Aorta (tissue), 5 donors: ENCODE measurements at regions not wholly inside any gene's neighbourhood (a gene's known extent, or its start where the extent isn't known, plus 50 kb on each side); places are given as distances from the start of the nearest gene placed in this dataset.

ENCODE experiments used
- ATAC-seq: fragments of 200-7000 bp; cut with Tn5 transposase; one replicate; pipeline ENCODE4 v1.9.1; 2022; ENCODE audit warnings: moderate library complexity; ENCODE audit not compliant: low FRiP score
- DNase-seq, 2 donors: peaks; one replicate each; pipeline ENCODE4 v3.0.0-alpha.2; 2020
- H3K27ac ChIP-seq, 2 donors: one replicate each; pipeline ENCODE4 v1.5.1; 2013; ENCODE audit warnings: low read length in 2 of 2, mild to moderate bottlenecking in 2 of 2, moderate library complexity in 2 of 2, control low read depth in 1 of 2, inconsistent platforms in 1 of 2, low read depth in 1 of 2
- H3K27me3 ChIP-seq, 2 donors: one replicate each; pipeline ENCODE4 v1.6.1; 2013; ENCODE audit warnings: control low read depth in 1 of 2, low read length in 1 of 2, mild to moderate bottlenecking in 1 of 2, moderate library complexity in 1 of 2; ENCODE audit not compliant: insufficient read depth in 2 of 2, control insufficient read depth in 1 of 2
- H3K36me3 ChIP-seq, 2 donors: one replicate each; pipeline ENCODE4 v1.6.1; 2013; ENCODE audit warnings: control low read depth in 1 of 2, low read length in 1 of 2, mild to moderate bottlenecking in 1 of 2; ENCODE audit not compliant: insufficient read depth in 2 of 2, control insufficient read depth in 1 of 2
- H3K4me1 ChIP-seq, 2 donors: one replicate each; pipeline ENCODE4 v1.6.1; 2013; ENCODE audit warnings: low read length in 2 of 2, control low read depth in 1 of 2, mild to moderate bottlenecking in 1 of 2, moderate library complexity in 1 of 2; ENCODE audit not compliant: insufficient read depth in 2 of 2, control insufficient read depth in 1 of 2
- H3K4me3 ChIP-seq, 2 donors: one replicate each; pipeline ENCODE4 v1.5.1; 2013; ENCODE audit warnings: low read length in 2 of 2, control low read depth in 1 of 2, mild to moderate bottlenecking in 1 of 2
- H3K9me3 ChIP-seq: one replicate; pipeline ENCODE4 v1.6.1; 2013; ENCODE audit warnings: mild to moderate bottlenecking, low read length; ENCODE audit not compliant: control insufficient read depth
- WGBS, 2 donors: extraction: QIAGEN DNeasy Blood & Tissue Kit; methylation state at CpG; one replicate each; pipeline ENCODE4 v1.1.7; 2013; 5-methylcytosine and 5-hydroxymethylcytosine counted together
- intact Hi-C, 2 donors: fragments of 100-400 bp; cut with DNase I; formaldehyde crosslinking; loops; one replicate each; pipeline versions ENCODE4 v1.14.2 to v1.15.0; 2022
- donor health status: healthy with polysubstance abuse.
- donor health status: Bipolar disorder and iron deficiency.
- donor health status: DM: no; HTN: no; CAD: no.
- donor health status: DM: no; HTN: no; CAD: no.
- donor health status: DM: yes; HTN: yes; CAD: no.

DNA sequence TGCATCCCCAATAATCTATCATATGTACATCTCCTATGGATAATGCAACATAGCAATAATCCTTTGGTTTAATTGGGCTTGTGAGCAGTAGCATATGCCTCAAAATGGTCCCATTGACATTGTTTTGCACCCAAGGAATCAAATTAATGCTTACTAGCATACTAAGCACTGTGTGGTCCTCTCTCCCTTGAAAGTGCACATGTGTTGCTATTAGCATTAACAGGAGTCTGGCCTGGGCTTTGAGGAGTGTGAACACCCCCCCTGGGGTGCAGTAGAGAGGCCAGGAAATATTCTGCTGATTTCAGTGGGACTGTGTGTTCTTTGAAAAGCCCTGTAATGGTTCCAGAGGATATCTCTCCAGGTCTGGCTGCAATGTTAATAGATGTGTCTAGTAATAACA is 1148.4 kb downstream of the VRK1 start:
- intact Hi-C loops = no loop called here
- no peaks in the 10 kb centered on the region for H3K36me3 ChIP-seq
- no peak overlapping the region for H3K4me3 ChIP-seq
- DNase-seq (no peak), ATAC-seq (no peak)
- no peak overlapping the region for H3K27ac ChIP-seq
- H3K27me3 ChIP-seq = no peaks in the 10 kb centered on the region
- H3K9me3 ChIP-seq = peaks cover 2% of the 10 kb centered on the region
- no peaks in the 10 kb centered on the region for H3K4me1 ChIP-seq

DNA sequence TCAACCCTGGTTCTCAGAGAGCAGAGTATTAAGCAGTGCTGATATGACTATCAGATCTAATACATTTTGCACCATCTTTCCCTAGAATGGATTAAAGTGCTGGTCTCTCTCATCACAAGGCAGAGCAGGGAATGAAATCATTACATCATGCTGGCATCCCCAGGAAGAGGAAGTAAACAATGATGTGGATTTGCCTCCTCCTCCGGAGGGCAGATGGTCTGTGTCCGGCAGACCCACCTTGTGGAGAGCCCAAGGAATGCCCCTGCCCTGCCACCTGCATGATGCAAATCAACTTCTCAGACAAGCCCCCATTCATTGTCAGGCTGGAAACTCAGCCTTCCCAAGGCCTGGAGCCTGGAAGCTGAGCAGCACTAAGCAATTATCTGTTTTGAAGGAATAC is 1149.1 kb downstream of the VRK1 start:
- intact Hi-C loops = no loop called here
- WGBS, 2 donors = 72 to 86% methylated on average over 2 of the region's 2 CpGs
- ATAC-seq (no peak), DNase-seq (no peak)
- Histone ChIP-seq H3K27ac (no peak overlapping the region), H3K27me3 (no peaks in the 10 kb centered on the region), H3K9me3 (no peaks in the 10 kb centered on the region), H3K4me3 (no peak overlapping the region), H3K36me3 (no peaks in the 10 kb centered on the region), H3K4me1 (no peaks in the 10 kb centered on the region)

DNA sequence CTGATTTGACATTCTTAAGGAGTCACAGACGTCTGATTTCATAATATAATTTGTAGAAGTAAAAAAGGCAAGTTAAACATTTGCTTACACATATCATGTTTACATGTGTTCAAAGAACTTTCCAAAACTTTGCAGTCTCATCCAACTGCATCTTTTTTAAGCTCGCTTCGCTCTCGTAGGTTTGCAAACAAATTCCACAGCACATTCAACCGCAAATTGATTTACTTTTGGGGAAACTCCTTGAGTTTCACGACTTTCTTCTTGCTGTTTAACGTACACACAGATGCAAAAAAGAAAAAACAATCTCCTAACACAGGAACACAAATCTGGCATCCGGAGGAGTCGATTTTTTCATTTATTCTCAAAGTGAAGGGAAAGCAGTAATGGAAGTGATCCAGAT is 1149.5 kb downstream of the VRK1 start:
- no peaks in the 10 kb centered on the region for H3K36me3 ChIP-seq
- no peaks in the 10 kb centered on the region for H3K9me3 ChIP-seq
- H3K4me1 ChIP-seq = no peaks in the 10 kb centered on the region
- ATAC-seq = no peak
- H3K27me3 ChIP-seq = no peaks in the 10 kb centered on the region
- DNase-seq = no peak
- 90% methylated on average over 9 of the region's 9 CpGs for WGBS, 2 donors
- no peak overlapping the region for H3K4me3 ChIP-seq
- H3K27ac ChIP-seq = no peak overlapping the region
- intact Hi-C loops = no loop called here

DNA sequence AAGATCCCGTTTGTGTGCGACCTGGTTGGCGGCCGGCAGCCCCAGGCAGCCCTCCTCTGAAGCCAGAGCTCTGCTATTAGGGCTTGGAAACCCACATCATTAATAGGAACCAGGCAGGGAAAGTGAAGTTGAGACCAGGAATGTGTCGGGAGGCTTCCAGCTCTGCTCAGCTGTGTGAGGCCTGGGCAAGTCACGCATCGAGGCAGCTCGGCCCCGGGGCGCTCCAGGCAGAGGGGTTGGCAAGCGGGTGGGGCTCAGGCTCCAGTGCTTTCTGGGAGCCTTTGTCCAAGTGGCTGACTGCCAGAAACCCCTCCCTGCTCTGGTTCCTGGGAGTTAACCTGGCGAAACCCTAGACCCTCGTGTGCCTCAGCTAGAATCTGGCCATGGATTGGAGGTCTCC is 1151.7 kb downstream of the VRK1 start:
- DNase-seq = no peak
- 83 to 87% methylated on average over 13 of the region's 13 CpGs for WGBS, 2 donors
- H3K27ac ChIP-seq = no peak overlapping the region
- intact Hi-C loops = no loop called here
- H3K9me3 ChIP-seq = no peaks in the 10 kb centered on the region
- H3K4me3 ChIP-seq = no peak overlapping the region
- H3K36me3 ChIP-seq = no peaks in the 10 kb centered on the region
- H3K4me1 ChIP-seq = no peaks in the 10 kb centered on the region
- no peaks in the 10 kb centered on the region for H3K27me3 ChIP-seq
- ATAC-seq = peak; percentile 14

DNA sequence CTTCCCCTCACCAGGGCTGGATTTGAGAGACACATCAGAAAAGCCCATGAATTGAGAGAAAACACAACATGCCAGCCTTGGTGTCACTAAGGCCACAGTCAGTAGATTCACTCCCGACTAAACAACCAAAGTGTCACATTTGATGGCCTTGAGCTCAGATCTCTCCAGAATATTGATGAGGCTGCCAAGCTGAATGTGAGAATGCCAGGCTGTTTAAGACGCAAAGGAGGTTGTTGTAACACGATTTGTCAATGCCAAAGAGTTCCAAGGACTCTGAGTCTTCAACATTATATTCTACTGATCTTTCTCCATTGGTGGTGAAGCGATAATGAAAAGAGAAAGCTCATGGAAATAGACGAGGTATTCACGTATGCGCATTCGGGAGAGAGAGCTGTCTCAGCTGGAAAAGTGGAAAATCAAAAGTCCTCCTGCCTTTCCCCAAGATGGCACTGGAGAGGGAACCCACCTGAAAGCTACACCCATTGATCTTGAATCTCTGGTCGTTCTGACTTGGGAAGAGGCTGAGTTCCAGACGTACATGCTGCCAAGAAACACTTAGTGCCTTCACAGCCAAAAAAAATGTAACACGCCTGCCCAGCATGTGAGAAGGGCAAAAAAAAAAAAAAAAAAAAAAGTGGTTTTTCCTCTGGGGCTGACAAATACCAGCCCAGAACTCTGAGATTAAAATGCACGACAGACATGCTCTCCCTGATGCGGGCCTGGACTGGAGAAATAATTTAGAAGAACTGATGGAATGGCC is 1159.6 kb downstream of the VRK1 start:
- Histone ChIP-seq H3K4me1 (peaks cover 0 to 2% of the 10 kb centered on the region in 2 donors), H3K36me3 (peaks cover 0 to 1% of the 10 kb centered on the region in 2 donors), H3K27ac (no peak overlapping the region), H3K27me3 (no peaks in the 10 kb centered on the region), H3K4me3 (no peak overlapping the region), H3K9me3 (peaks cover 1% of the 10 kb centered on the region)
- intact Hi-C loops = no loop called here
- no peak for DNase-seq
- WGBS, 2 donors = 30 to 38% methylated on average over 13 of the region's 13 CpGs
- ATAC-seq = no peak

DNA sequence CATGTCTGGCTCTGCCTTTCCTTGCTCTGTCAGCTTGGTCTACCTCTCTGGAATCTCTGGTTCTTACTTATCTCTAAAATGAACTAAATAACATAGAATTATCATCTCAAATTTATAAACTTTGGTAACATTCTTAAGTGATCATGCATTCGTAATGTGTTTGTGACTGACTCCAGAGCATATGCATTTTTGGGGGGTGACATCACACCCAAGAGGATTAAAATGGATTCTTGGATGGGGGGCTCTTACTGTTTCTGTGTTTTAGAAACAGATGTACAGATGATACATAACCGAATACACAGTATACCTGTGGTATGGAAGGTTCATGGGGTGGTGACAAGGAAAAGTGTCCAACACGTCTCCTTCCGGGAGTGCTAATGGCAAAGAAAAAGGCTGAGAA is 1162.1 kb downstream of the VRK1 start:
- intact Hi-C loops = no loop called here
- no peak for DNase-seq
- Histone ChIP-seq H3K27ac (no peak overlapping the region), H3K4me3 (no peak overlapping the region), H3K36me3 (peaks cover 0 to 1% of the 10 kb centered on the region in 2 donors), H3K4me1 (peaks cover 0 to 2% of the 10 kb centered on the region in 2 donors), H3K27me3 (no peaks in the 10 kb centered on the region), H3K9me3 (peaks cover 1% of the 10 kb centered on the region)
- WGBS, 2 donors = 97 to 98% methylated on average over 4 of the region's 4 CpGs
- ATAC-seq = no peak

DNA sequence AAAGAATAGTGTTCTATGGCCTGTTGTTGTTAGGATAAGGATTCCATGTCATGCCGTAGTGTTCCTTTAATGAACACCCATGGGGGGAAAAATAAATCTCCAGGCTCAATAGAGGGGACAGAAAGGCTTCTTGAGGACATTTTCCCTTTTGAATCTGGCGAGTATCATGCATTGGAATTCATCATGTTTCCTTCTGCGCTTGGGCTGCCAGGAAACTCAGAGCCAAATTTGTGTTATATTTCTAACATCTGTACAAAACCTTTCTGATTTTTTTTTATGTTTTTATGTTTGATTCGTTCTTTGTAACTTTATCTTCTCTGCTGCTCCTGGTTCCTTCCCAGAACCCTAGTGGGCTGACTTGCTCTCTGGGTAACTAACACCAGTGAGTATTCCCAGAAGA is 1163.3 kb downstream of the VRK1 start:
- H3K27ac ChIP-seq = no peak overlapping the region
- DNase-seq (no peak), ATAC-seq (no peak)
- no peaks in the 10 kb centered on the region for H3K27me3 ChIP-seq
- H3K4me3 ChIP-seq = no peak overlapping the region
- 83 to 85% methylated on average over 4 of the region's 4 CpGs for WGBS, 2 donors
- intact Hi-C loops = no loop called here
- peaks cover 1% of the 10 kb centered on the region for H3K9me3 ChIP-seq
- peaks cover 0 to 1% of the 10 kb centered on the region in 2 donors for H3K36me3 ChIP-seq
- H3K4me1 ChIP-seq = peaks cover 0 to 2% of the 10 kb centered on the region in 2 donors

DNA sequence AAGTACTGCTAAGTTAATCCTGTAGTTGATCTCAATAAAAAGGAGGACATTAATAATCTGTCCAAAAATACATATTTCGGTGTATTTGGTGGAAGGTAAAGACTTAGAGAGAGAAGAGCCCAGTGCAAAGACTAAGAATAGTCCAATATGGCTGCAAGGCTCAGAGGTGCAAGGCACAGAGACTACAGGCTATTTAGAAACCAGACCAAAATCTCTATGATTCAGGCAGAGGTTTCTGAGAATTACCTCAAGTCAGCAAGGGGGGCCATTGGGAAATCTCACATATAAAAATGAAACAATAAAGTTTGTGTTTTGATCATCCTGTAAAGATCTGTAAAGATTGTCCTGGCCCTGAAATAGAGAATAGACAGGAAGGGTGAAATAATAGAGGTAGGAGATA is 1173.0 kb downstream of the VRK1 start:
- Histone ChIP-seq H3K4me3 (no peak overlapping the region), H3K27ac (no peak overlapping the region), H3K4me1 (no peaks in the 10 kb centered on the region), H3K9me3 (no peaks in the 10 kb centered on the region), H3K27me3 (no peaks in the 10 kb centered on the region), H3K36me3 (no peaks in the 10 kb centered on the region)
- WGBS, 2 donors = 50 to 94% methylated on average over 1 of the region's 1 CpG
- no peak for DNase-seq
- ATAC-seq = no peak
- intact Hi-C loops = no loop called here

DNA sequence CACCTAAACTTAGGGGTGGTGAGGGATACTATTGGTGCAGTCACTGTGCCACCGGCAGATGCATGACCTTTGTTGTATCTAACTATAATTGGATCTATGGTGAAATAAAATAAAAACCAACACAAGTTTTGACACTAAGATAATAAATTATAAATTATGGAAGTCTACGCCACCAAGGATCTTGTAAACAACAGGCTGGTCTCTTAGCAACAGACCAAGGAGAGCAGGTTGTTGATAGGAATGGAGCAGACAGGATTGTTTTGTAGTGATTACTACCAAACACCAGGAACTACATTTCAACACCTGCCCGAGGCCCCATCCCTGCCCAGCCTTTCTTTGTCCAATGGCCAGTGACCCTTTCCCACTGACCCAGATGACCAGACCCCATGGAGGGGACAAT is 1178.0 kb downstream of the VRK1 start:
- Histone ChIP-seq H3K4me3 (no peak overlapping the region), H3K27ac (peak overlapping the region in 1 of 2 donors; percentile 3), H3K36me3 (no peaks in the 10 kb centered on the region), H3K4me1 (peaks cover 5 to 11% of the 10 kb centered on the region in 2 donors), H3K9me3 (no peaks in the 10 kb centered on the region), H3K27me3 (no peaks in the 10 kb centered on the region)
- 47 to 71% methylated on average over 3 of the region's 3 CpGs for WGBS, 2 donors
- intact Hi-C loops = no loop called here
- DNase-seq = no peak
- ATAC-seq = no peak
